MM.1S (cell line): ENCODE measurements at regions not wholly inside any gene's neighbourhood (a gene's known extent, or its start where the extent isn't known, plus 50 kb on each side); places are given as distances from the start of the nearest gene placed in this dataset.

ENCODE experiments used
- DNase-seq: peaks from one replicate; pipeline ENCODE4 v3.0.0-alpha.2; 2015
- H2AFZ ChIP-seq: fragments of 300-600 bp; sonication (generic); 2 replicates; pipeline ENCODE4 v1.6.0; 2016; ENCODE audit warnings: antibody characterized with exemption, low read length
- H3F3A ChIP-seq: fragments of 300-600 bp; sonication (generic); 2 replicates; pipeline ENCODE4 v1.6.1; 2016; ENCODE audit warnings: mild to moderate bottlenecking, antibody characterized with exemption, low read length, moderate library complexity, mixed read lengths; ENCODE audit not compliant: insufficient read depth
- H3K27ac ChIP-seq: fragments of 300-600 bp; sonication (generic); 2 replicates; pipeline ENCODE4 v1.5.1; 2016; ENCODE audit warnings: mild to moderate bottlenecking, low read length
- H3K27me3 ChIP-seq: fragments of 300-600 bp; sonication (generic); replicated peaks from 2 replicates; pipeline ENCODE4 v1.6.0; 2016; ENCODE audit warnings: low read length; ENCODE audit not compliant: insufficient read depth
- H3K36me3 ChIP-seq: fragments of 300-600 bp; sonication (generic); replicated peaks from 2 replicates; pipeline ENCODE4 v1.6.1; 2016; ENCODE audit warnings: mild to moderate bottlenecking, low read length, mixed read lengths; ENCODE audit not compliant: insufficient read depth
- H3K4me1 ChIP-seq: fragments of 300-600 bp; sonication (generic); 2 replicates; pipeline ENCODE4 v1.6.1; 2016; ENCODE audit warnings: low read length, mixed read lengths
- H3K4me2 ChIP-seq: fragments of 300-600 bp; sonication (generic); 2 replicates; pipeline ENCODE4 v1.6.0; 2016; ENCODE audit warnings: low read depth, low read length
- H3K4me3 ChIP-seq: fragments of 300-600 bp; sonication (generic); 2 replicates; pipeline ENCODE4 v1.5.1; 2016; ENCODE audit warnings: low read length, mixed read lengths
- H3K79me2 ChIP-seq: fragments of 300-600 bp; sonication (generic); 2 replicates; pipeline ENCODE4 v1.6.1; 2016; ENCODE audit warnings: mixed run types, low read length, mixed read lengths
- H3K9ac ChIP-seq: fragments of 300-600 bp; sonication (generic); 2 replicates; pipeline ENCODE4 v1.6.1; 2016; ENCODE audit warnings: low read length, mixed read lengths
- H3K9me2 ChIP-seq: fragments of 300-600 bp; sonication (generic); replicated peaks from 2 replicates; pipeline ENCODE4 v1.6.1; 2016; ENCODE audit warnings: mild to moderate bottlenecking, low read length, mixed read lengths; ENCODE audit not compliant: insufficient read depth
- H3K9me3 ChIP-seq: fragments of 300-600 bp; sonication (generic); replicated peaks from 2 replicates; pipeline ENCODE4 v1.6.1; 2016; ENCODE audit warnings: mild to moderate bottlenecking, low read length, mixed read lengths; ENCODE audit not compliant: insufficient read depth
- H4K20me1 ChIP-seq: fragments of 300-600 bp; sonication (generic); 2 replicates; pipeline ENCODE4 v1.6.1; 2016; ENCODE audit warnings: mild to moderate bottlenecking, low read length, moderate library complexity, mixed read lengths; ENCODE audit not compliant: insufficient read depth
- CTCF ChIP-seq: fragments of 300-600 bp; sonication (generic); IDR thresholded peaks from 2 replicates; pipeline ENCODE4 v1.5.1; 2016; ENCODE audit warnings: antibody characterized with exemption, low read length, mixed read lengths
- EZH2 ChIP-seq: fragments of 300-600 bp; sonication (generic); optimal IDR thresholded peaks from 2 replicates; pipeline ENCODE3; 2017; ENCODE audit warnings: low read depth, mild to moderate bottlenecking, antibody characterized with exemption, low read length, mixed read lengths
- EZH2phosphoT487 ChIP-seq: fragments of 300-600 bp; sonication (generic); IDR thresholded peaks from 2 replicates; pipeline ENCODE4 v1.6.1; 2018; ENCODE audit warnings: antibody characterized with exemption, low read length

GRCh38 chr12:124242529-124243065 is 52.3 kb upstream of the RFLNA start:
- Histone ChIP-seq H3K9me2 (no peaks in the 10 kb centered on the region), H3K9ac (no peak overlapping the region), H3K4me2 (no peak overlapping the region), H3F3A (no peaks in the 10 kb centered on the region), H3K36me3 (no peaks in the 10 kb centered on the region), H3K4me3 (no peak overlapping the region), H3K4me1 (no peaks in the 10 kb centered on the region), H2AFZ (no peak overlapping the region), H3K9me3 (no peaks in the 10 kb centered on the region), H3K27ac (no peak overlapping the region), H3K27me3 (no peaks in the 10 kb centered on the region), H3K79me2 (no peaks in the 10 kb centered on the region), H4K20me1 (no peaks in the 10 kb centered on the region)
- TF ChIP-seq CTCF (no peak), EZH2 (no peak), EZH2phosphoT487 (no peak)
- DNase-seq = no peak

DNA sequence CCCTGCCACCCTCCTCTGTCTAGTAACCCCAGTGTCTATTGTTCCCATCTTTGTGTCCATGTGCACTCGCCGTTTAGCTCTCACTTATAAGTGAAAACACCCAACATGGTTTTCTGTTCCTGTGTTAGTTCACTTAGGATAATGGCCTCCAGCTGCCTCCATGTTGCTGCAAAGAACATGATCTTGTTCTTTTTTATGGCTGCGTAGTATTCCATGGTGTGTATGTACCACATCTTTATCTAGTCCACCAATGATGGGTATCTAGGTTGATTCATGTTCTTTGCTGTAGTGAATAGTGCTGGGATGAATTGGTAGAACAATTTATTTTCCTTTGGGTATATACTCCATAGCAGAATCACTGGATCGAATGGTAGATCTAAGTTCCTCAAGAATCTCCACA is 51.0 kb upstream of the RFLNA start:
- no peak for DNase-seq
- no peaks in the 10 kb centered on the region for H3K79me2 ChIP-seq
- H3K4me2 ChIP-seq = no peak overlapping the region
- no peak overlapping the region for H3K4me3 ChIP-seq
- no peaks in the 10 kb centered on the region for H3K4me1 ChIP-seq
- no peak overlapping the region for H3K9ac ChIP-seq
- H3K9me3 ChIP-seq = no peaks in the 10 kb centered on the region
- H2AFZ ChIP-seq = no peak overlapping the region
- no peak for TF ChIP-seq EZH2
- no peak for TF ChIP-seq EZH2phosphoT487
- TF ChIP-seq CTCF = no peak
- no peaks in the 10 kb centered on the region for H3K36me3 ChIP-seq
- no peaks in the 10 kb centered on the region for H3K9me2 ChIP-seq
- H3F3A ChIP-seq = no peaks in the 10 kb centered on the region
- H3K27ac ChIP-seq = no peak overlapping the region
- H4K20me1 ChIP-seq = no peaks in the 10 kb centered on the region
- no peaks in the 10 kb centered on the region for H3K27me3 ChIP-seq
